Neural crest cell (in vitro differentiated cells): ENCODE measurements at regions not wholly inside any gene's neighbourhood (a gene's known extent, or its start where the extent isn't known, plus 50 kb on each side); places are given as distances from the start of the nearest gene placed in this dataset.

Experiments
- DNase-seq: peaks from one replicate; pipeline ENCODE4 v3.0.0; 2021; ENCODE audit warnings: low read depth, mixed read lengths, low spot score
- H3K27ac Mint-ChIP-seq: one replicate; pipeline ENCODE4 v1.8.0; 2021; ENCODE audit warnings: mild to moderate bottlenecking, mixed read lengths; ENCODE audit not compliant: unreplicated experiment
- H3K27me3 Mint-ChIP-seq: 2 replicates; pipeline ENCODE4 v1.8.0; 2021; ENCODE audit warnings: low read depth, mild to moderate bottlenecking, mixed read lengths
- H3K36me3 Mint-ChIP-seq: 2 replicates; pipeline ENCODE4 v1.8.0; 2021; ENCODE audit warnings: low read depth, mild to moderate bottlenecking, mixed read lengths
- H3K4me1 Mint-ChIP-seq: 2 replicates; pipeline ENCODE4 v1.8.0; 2021; ENCODE audit warnings: mixed read lengths
- H3K4me3 Mint-ChIP-seq: one replicate; pipeline ENCODE4 v1.8.0; 2021; ENCODE audit warnings: mild to moderate bottlenecking, mixed read lengths
- H3K9me3 Mint-ChIP-seq: 2 replicates; pipeline ENCODE4 v1.8.0; 2021; ENCODE audit warnings: mixed read lengths
- TF ChIP-seq, protein P1 (sequence below): fragments of 200-600 bp; sonication (generic); conservative IDR thresholded peaks from 2 replicates; pipeline ENCODE4 v1.5.0; 2021; ENCODE audit warnings: antibody characterized with exemption, mild to moderate bottlenecking

DNA sequence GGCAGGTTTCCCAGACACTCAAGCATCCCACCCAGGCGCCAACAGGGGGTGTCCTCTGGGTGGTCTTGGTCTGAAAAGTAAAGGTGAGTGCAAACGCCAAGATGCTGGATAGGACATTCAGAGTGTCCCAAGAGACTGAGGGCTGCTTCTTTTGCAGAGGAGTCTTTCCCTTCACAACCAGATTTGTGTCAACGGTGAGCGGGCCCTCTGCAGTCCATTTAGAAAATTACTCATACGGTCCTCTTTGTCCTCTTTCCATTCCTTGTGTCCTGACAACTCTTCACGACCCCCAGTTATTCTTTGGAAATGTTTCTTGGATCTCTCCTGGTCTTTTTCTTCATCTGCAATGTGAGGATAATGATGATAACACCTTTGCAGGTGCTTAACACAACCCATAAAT lies 257.8 kb downstream of the CDC5L start:
- H3K27ac Mint-ChIP-seq = no peak overlapping the region
- H3K4me3 Mint-ChIP-seq = no peak overlapping the region
- TF ChIP-seq, protein P1, sequence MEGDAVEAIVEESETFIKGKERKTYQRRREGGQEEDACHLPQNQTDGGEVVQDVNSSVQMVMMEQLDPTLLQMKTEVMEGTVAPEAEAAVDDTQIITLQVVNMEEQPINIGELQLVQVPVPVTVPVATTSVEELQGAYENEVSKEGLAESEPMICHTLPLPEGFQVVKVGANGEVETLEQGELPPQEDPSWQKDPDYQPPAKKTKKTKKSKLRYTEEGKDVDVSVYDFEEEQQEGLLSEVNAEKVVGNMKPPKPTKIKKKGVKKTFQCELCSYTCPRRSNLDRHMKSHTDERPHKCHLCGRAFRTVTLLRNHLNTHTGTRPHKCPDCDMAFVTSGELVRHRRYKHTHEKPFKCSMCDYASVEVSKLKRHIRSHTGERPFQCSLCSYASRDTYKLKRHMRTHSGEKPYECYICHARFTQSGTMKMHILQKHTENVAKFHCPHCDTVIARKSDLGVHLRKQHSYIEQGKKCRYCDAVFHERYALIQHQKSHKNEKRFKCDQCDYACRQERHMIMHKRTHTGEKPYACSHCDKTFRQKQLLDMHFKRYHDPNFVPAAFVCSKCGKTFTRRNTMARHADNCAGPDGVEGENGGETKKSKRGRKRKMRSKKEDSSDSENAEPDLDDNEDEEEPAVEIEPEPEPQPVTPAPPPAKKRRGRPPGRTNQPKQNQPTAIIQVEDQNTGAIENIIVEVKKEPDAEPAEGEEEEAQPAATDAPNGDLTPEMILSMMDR = no peak
- DNase-seq = no peak
- H3K9me3 Mint-ChIP-seq = peaks cover 3% of the 10 kb centered on the region
- no peaks in the 10 kb centered on the region for H3K4me1 Mint-ChIP-seq
- no peaks in the 10 kb centered on the region for H3K36me3 Mint-ChIP-seq
- H3K27me3 Mint-ChIP-seq = no peaks in the 10 kb centered on the region

DNA sequence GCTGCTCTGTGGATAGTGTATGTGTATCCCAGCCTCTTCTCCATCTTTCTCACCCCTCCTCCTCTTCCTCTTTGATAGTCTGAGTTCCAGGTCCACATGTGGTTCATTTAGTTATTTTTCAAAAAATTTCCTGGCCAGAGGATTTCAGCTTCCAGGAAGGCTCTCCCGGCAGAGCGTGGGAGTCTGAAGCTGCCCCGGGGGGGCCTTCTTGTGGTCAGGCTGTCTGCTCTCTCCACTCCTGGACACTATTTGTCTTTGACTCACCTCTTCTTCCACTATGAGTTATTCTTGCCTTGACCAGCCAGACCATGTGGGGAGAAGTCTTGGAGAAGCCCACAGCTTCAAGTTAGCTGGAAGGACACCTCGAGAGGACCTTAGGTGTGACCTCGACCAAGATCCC lies 258.8 kb downstream of the CDC5L start:
- TF ChIP-seq, protein P1 = no peak
- H3K27me3 Mint-ChIP-seq = no peaks in the 10 kb centered on the region
- H3K36me3 Mint-ChIP-seq = no peaks in the 10 kb centered on the region
- H3K27ac Mint-ChIP-seq = no peak overlapping the region
- H3K9me3 Mint-ChIP-seq = peaks cover 3% of the 10 kb centered on the region
- H3K4me3 Mint-ChIP-seq = no peak overlapping the region
- DNase-seq = no peak
- peaks cover 3% of the 10 kb centered on the region for H3K4me1 Mint-ChIP-seq

DNA sequence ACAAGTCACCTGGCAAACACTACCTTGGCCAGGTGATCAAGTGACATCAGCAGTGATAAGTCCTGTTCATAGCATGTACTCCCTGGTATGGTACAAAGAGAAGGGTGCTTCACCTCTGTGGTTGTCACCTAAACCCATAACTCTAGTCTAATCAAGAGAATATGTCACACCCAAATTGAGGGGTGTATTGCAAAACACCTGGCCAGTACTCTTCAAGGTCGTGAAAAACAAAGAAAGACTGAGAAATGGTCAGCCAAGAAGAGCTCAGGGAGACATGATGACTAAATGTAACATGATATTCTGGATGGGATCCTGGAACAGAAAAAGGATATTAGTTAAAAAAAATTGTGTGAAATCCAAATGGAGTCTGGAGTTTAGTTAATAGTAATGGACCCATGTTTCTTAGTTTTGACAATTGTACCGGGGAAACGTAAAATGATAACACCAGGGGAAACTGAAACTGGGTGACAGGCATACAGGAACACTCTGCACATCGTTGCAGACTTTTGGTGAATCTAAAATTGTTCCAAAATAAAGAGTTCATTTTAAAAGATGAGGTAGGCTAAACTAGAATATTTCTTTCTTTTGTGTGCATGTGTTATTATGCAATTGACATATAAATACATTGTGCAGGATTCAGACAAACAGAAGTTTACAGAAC lies 262.0 kb downstream of the CDC5L start:
- TF ChIP-seq, protein P1 = no peak
- Mint-ChIP-seq H3K27me3 (peaks cover 5% of the 10 kb centered on the region), H3K4me1 (peaks cover 8% of the 10 kb centered on the region), H3K27ac (no peak overlapping the region), H3K9me3 (peaks cover 3% of the 10 kb centered on the region), H3K4me3 (no peak overlapping the region), H3K36me3 (no peaks in the 10 kb centered on the region)
- DNase-seq = no peak

DNA sequence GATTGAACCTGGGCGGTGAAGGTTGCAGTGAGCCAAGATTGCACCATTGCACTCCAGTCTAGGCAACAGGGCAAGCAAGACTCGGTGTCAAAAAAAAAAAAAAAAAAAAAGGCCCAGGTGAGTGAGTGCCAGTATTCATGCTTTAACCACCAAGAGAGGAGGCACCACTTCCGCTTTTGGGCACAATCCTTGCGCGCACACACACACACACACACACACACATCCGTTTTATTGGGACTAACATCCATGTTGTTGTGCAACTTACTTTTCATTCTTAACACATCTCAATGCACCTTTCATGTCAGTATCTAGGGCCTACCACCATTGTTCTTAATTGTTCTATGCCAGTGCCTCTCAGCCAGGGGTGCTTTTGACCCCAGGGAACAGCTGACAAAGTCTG lies 263.0 kb downstream of the CDC5L start:
- DNase-seq = no peak
- Mint-ChIP-seq H3K36me3 (no peaks in the 10 kb centered on the region), H3K27me3 (peaks cover 8% of the 10 kb centered on the region), H3K4me1 (peaks cover 13% of the 10 kb centered on the region), H3K9me3 (peaks cover 3% of the 10 kb centered on the region), H3K4me3 (no peak overlapping the region), H3K27ac (no peak overlapping the region)
- TF ChIP-seq, protein P1 = no peak

DNA sequence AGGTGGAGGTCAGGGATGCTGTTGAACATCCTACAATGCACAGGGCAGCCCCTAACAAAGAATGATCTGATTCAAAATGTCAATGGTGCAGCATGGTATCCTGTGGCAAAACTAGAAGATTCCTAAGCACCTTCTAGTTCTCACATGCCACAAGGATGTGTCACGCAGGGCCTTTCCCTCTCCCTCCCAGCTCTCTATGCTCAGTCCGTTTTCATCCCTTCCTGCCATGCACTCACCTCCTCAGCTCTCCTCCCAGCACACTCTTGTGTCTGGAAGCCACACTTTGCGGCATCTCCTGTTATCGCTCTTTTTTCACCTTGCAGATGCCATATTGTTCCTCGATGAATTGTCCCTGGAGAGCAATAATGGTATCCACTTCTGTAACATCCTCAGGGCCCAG lies 263.4 kb downstream of the CDC5L start:
- Mint-ChIP-seq H3K27ac (no peak overlapping the region), H3K9me3 (peaks cover 3% of the 10 kb centered on the region), H3K36me3 (no peaks in the 10 kb centered on the region), H3K27me3 (peaks cover 8% of the 10 kb centered on the region), H3K4me1 (peaks cover 14% of the 10 kb centered on the region), H3K4me3 (no peak overlapping the region)
- DNase-seq = no peak
- TF ChIP-seq, protein P1 = no peak

DNA sequence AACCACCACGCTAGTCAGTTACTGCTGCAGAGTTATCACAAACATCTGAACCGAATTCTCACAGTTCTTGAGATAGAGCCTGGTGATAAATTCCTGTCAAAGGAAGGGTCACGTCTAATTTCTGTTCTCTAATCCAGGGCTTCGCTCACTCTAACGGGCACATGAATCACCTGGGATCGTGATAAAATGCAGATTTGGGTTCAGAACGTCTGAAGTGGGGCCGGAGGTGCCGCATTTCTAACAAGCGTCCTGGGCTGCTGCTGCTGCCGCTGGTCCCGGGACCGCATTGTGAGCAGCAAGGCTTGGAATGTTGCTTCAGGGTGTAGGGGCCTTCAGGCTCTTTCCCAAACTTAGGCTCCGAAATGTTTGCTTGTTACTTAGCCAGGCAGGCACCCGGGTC lies 264.1 kb downstream of the CDC5L start:
- TF ChIP-seq, protein P1 = no peak
- no peak for DNase-seq
- H3K36me3 Mint-ChIP-seq = no peaks in the 10 kb centered on the region
- peaks cover 3% of the 10 kb centered on the region for H3K9me3 Mint-ChIP-seq
- peaks cover 8% of the 10 kb centered on the region for H3K27me3 Mint-ChIP-seq
- no peak overlapping the region for H3K4me3 Mint-ChIP-seq
- peaks cover 14% of the 10 kb centered on the region for H3K4me1 Mint-ChIP-seq
- no peak overlapping the region for H3K27ac Mint-ChIP-seq
